WTC11 (cell line): ENCODE measurements at regions not wholly inside any gene's neighbourhood (a gene's known extent, or its start where the extent isn't known, plus 50 kb on each side); places are given as distances from the start of the nearest gene placed in this dataset.

Experiments used
- ATAC-seq: fragments of 200-7000 bp; cut with Tn5 transposase; 2 replicates; pipeline ENCODE4 v1.10.0; 2021; ENCODE audit warnings: mild to moderate bottlenecking, moderate library complexity
- CTCF ChIA-PET: fragments of 300-600 bp; sonication (Branson Sonifier 250); formaldehyde crosslinking; loops from one replicate; lab custom pipeline; 2021; ENCODE audit warnings: antibody characterized with exemption; lab: Charles Lee
- POLR2A ChIA-PET: fragments of 350-600 bp; sonication (Branson Sonifier 250); formaldehyde crosslinking; loops from one replicate; lab custom pipeline; 2021; ENCODE audit warnings: antibody characterized with exemption; lab: Charles Lee
- DNase-seq: peaks from one replicate; pipeline ENCODE4 v3.0.0; 2021; ENCODE audit warnings: low spot score
- H3K27ac Mint-ChIP-seq: 2 replicates; pipeline ENCODE4 v1.8.0; 2021; ENCODE audit warnings: mixed read lengths
- H3K27me3 Mint-ChIP-seq: 2 replicates; pipeline ENCODE4 v1.8.0; 2021; ENCODE audit warnings: low read depth, mild to moderate bottlenecking, moderate library complexity, mixed read lengths
- H3K36me3 Mint-ChIP-seq: 2 replicates; pipeline ENCODE4 v1.8.0; 2021; ENCODE audit warnings: mixed read lengths
- H3K4me1 Mint-ChIP-seq: 2 replicates; pipeline ENCODE4 v1.8.0; 2022; ENCODE audit warnings: mixed read lengths
- H3K4me3 Mint-ChIP-seq: 2 replicates; pipeline ENCODE4 v1.8.0; 2021; ENCODE audit warnings: mild to moderate bottlenecking, moderate library complexity, mixed read lengths
- H3K9me3 Mint-ChIP-seq: 2 replicates; pipeline ENCODE4 v1.8.0; 2021; ENCODE audit warnings: mixed read lengths
- FOXJ3 ChIP-seq: sonication (generic); formaldehyde crosslinking; IDR thresholded peaks from 2 replicates; pipeline ENCODE4 v1.9.0; 2021; ENCODE audit warnings: missing genetic modification reagents, mild to moderate bottlenecking, borderline replicate concordance
- IRF2 ChIP-seq: sonication (generic); formaldehyde crosslinking; IDR thresholded peaks from 2 replicates; pipeline ENCODE4 v1.8.0; 2022; ENCODE audit warnings: low read depth, missing genetic modification reagents, borderline replicate concordance
- JUN ChIP-seq: sonication (generic); formaldehyde crosslinking; IDR thresholded peaks from 2 replicates; pipeline ENCODE4 v1.8.0; 2023; ENCODE audit warnings: mild to moderate bottlenecking, missing genetic modification reagents
- KAT7 ChIP-seq: sonication (generic); formaldehyde crosslinking; IDR thresholded peaks from 2 replicates; pipeline ENCODE4 v1.8.1; 2023; ENCODE audit warnings: missing genetic modification reagents, mild to moderate bottlenecking, borderline replicate concordance
- ZNF121 ChIP-seq: sonication (generic); formaldehyde crosslinking; IDR thresholded peaks from 2 replicates; pipeline ENCODE4 v1.8.0; 2023; ENCODE audit warnings: missing genetic modification reagents
- ZNF232 ChIP-seq: sonication (generic); formaldehyde crosslinking; IDR thresholded peaks from 2 replicates; pipeline ENCODE4 v1.8.0; 2022; ENCODE audit warnings: mild to moderate bottlenecking, missing genetic modification reagents
- ZNF263 ChIP-seq: sonication (generic); formaldehyde crosslinking; IDR thresholded peaks from 2 replicates; pipeline ENCODE4 v1.8.1; 2022; ENCODE audit warnings: low read depth, mild to moderate bottlenecking, moderate library complexity, missing genetic modification reagents
- TF ChIP-seq, protein P1 (sequence below): sonication (generic); formaldehyde crosslinking; conservative IDR thresholded peaks from 2 replicates; pipeline ENCODE4 v1.8.1; 2022; ENCODE audit warnings: mild to moderate bottlenecking, missing genetic modification reagents
- TF ChIP-seq, protein P2 (sequence below): sonication (generic); formaldehyde crosslinking; IDR thresholded peaks from 2 replicates; pipeline ENCODE4 v1.8.0; 2023; ENCODE audit warnings: missing genetic modification reagents, mild to moderate bottlenecking, borderline replicate concordance
- TF ChIP-seq, protein P3 (sequence below): sonication (generic); formaldehyde crosslinking; IDR thresholded peaks from 2 replicates; pipeline ENCODE4 v1.8.1; 2022; ENCODE audit warnings: mild to moderate bottlenecking, moderate library complexity, missing genetic modification reagents
- TF ChIP-seq, protein P4 (sequence below): sonication (generic); formaldehyde crosslinking; IDR thresholded peaks from 2 replicates; pipeline ENCODE4 v1.8.0; 2023; ENCODE audit warnings: mild to moderate bottlenecking, missing genetic modification reagents
- TF ChIP-seq, protein P5 (sequence below): sonication (generic); formaldehyde crosslinking; IDR thresholded peaks from 2 replicates; pipeline ENCODE4 v1.8.0; 2022; ENCODE audit warnings: missing genetic modification reagents
- TF ChIP-seq, protein P6 (sequence below): sonication (generic); formaldehyde crosslinking; IDR thresholded peaks from 2 replicates; pipeline ENCODE4 v1.8.1; 2023; ENCODE audit warnings: mild to moderate bottlenecking, missing genetic modification reagents, moderate library complexity
- TF ChIP-seq, protein P7 (sequence below): sonication (generic); formaldehyde crosslinking; IDR thresholded peaks from 2 replicates; pipeline ENCODE4 v1.8.1; 2022; ENCODE audit warnings: missing genetic modification reagents, borderline replicate concordance

DNA sequence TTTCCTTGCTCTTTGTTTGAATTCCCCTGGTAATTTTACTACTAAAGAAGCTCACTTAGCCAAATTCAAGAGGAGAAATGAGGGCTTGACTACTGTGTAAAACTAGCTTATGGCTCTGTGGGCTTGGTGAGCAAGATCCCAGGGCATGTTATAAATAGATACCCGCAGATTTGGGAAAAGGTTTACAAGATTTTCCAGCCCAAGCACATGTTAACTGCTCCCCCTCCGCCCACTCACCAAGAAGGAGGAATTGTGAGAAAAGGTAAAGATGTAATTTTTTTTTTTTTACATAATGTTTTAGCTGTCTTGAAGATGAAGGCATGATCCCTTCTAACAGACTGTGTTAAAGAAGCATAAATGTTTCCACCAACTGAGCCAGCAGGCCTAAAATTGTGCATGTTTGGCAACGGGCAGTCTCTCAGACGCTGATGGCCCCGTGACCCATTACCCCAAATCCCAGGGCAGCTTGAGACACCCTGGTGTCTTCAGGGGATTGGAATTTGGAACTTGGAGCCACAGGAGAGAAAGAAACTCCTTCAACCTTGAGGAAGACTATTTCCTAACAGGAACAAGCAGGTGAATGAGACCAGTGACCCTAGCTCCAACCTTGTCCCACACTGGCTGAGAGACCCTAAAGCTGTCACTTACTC lies 429.8 kb upstream of the CELF2 start:
- POLR2A ChIA-PET = no interaction called here
- peaks cover 6% of the 10 kb centered on the region for H3K9me3 Mint-ChIP-seq
- no peak for ATAC-seq
- TF ChIP-seq, protein P1, sequence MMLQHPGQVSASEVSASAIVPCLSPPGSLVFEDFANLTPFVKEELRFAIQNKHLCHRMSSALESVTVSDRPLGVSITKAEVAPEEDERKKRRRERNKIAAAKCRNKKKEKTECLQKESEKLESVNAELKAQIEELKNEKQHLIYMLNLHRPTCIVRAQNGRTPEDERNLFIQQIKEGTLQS = no peak
- TF ChIP-seq ZNF232 (CRISPR knock-in tag) (no peak), KAT7 (no peak), JUN (CRISPR knock-in tag) (no peak), FOXJ3 (CRISPR knock-in tag) (no peak), ZNF263 (CRISPR knock-in tag) (no peak), ZNF121 (CRISPR knock-in tag) (no peak)
- TF ChIP-seq, protein P2, sequence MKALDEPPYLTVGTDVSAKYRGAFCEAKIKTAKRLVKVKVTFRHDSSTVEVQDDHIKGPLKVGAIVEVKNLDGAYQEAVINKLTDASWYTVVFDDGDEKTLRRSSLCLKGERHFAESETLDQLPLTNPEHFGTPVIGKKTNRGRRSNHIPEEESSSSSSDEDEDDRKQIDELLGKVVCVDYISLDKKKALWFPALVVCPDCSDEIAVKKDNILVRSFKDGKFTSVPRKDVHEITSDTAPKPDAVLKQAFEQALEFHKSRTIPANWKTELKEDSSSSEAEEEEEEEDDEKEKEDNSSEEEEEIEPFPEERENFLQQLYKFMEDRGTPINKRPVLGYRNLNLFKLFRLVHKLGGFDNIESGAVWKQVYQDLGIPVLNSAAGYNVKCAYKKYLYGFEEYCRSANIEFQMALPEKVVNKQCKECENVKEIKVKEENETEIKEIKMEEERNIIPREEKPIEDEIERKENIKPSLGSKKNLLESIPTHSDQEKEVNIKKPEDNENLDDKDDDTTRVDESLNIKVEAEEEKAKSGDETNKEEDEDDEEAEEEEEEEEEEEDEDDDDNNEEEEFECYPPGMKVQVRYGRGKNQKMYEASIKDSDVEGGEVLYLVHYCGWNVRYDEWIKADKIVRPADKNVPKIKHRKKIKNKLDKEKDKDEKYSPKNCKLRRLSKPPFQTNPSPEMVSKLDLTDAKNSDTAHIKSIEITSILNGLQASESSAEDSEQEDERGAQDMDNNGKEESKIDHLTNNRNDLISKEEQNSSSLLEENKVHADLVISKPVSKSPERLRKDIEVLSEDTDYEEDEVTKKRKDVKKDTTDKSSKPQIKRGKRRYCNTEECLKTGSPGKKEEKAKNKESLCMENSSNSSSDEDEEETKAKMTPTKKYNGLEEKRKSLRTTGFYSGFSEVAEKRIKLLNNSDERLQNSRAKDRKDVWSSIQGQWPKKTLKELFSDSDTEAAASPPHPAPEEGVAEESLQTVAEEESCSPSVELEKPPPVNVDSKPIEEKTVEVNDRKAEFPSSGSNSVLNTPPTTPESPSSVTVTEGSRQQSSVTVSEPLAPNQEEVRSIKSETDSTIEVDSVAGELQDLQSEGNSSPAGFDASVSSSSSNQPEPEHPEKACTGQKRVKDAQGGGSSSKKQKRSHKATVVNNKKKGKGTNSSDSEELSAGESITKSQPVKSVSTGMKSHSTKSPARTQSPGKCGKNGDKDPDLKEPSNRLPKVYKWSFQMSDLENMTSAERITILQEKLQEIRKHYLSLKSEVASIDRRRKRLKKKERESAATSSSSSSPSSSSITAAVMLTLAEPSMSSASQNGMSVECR (CRISPR knock-in tag) = no peak
- TF ChIP-seq, protein P3, sequence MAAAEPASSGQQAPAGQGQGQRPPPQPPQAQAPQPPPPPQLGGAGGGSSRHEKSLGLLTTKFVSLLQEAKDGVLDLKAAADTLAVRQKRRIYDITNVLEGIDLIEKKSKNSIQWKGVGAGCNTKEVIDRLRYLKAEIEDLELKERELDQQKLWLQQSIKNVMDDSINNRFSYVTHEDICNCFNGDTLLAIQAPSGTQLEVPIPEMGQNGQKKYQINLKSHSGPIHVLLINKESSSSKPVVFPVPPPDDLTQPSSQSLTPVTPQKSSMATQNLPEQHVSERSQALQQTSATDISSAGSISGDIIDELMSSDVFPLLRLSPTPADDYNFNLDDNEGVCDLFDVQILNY (CRISPR knock-in tag) = no peak
- TF ChIP-seq, protein P4, sequence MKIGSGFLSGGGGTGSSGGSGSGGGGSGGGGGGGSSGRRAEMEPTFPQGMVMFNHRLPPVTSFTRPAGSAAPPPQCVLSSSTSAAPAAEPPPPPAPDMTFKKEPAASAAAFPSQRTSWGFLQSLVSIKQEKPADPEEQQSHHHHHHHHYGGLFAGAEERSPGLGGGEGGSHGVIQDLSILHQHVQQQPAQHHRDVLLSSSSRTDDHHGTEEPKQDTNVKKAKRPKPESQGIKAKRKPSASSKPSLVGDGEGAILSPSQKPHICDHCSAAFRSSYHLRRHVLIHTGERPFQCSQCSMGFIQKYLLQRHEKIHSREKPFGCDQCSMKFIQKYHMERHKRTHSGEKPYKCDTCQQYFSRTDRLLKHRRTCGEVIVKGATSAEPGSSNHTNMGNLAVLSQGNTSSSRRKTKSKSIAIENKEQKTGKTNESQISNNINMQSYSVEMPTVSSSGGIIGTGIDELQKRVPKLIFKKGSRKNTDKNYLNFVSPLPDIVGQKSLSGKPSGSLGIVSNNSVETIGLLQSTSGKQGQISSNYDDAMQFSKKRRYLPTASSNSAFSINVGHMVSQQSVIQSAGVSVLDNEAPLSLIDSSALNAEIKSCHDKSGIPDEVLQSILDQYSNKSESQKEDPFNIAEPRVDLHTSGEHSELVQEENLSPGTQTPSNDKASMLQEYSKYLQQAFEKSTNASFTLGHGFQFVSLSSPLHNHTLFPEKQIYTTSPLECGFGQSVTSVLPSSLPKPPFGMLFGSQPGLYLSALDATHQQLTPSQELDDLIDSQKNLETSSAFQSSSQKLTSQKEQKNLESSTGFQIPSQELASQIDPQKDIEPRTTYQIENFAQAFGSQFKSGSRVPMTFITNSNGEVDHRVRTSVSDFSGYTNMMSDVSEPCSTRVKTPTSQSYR (CRISPR knock-in tag) = no peak
- TF ChIP-seq, all 79 proteins: peak for 0
- CTCF ChIA-PET = no interaction called here
- Mint-ChIP-seq H3K4me1 (peaks cover 35% of the 10 kb centered on the region), H3K27me3 (no peaks in the 10 kb centered on the region; the same call in 1 of the 2 replicates), H3K4me3 (no peak overlapping the region), H3K27ac (peak overlapping the region; percentile 67), H3K36me3 (peaks cover 5% of the 10 kb centered on the region)
- DNase-seq = no peak

DNA sequence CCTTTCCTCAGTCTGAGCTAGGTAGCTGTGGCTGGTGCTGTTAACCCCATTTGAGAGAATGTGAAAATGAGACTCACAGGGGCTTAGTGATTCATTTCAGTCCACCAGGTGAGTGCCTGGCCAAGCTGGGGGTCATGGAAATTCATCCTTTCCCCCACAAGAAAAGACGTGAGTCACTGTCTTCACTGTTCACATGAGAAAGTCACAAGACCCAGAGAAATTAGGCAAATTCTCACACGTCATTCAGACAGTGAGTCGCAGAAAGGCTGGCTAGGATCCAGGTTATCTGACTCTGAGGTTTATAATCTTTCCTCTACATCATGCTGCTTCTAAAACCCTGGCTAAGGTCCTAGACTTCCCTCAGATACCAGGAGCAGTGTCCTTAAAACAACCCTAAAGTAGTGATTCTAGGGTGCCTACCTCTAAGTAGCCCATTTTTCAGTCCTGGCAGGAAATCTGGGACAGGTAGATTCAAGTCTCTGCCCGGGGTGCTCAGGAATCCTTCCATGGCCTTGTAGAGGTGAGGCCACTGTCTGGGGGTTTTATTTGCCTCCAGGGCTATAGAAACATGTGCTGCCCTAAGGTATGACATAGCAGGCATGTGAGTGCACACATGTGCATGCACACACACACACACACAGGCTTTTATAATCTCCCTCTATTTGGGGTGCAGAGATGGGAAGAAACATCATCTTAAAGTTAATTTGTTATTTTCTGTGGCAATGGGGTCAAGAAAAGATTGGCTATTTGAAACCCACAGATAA lies 427.9 kb upstream of the CELF2 start:
- ChIA-PET POLR2A (no interaction called here), CTCF (no interaction called here)
- no peak for ATAC-seq
- H3K4me1 Mint-ChIP-seq = peaks cover 35% of the 10 kb centered on the region
- peaks cover 5% of the 10 kb centered on the region for H3K36me3 Mint-ChIP-seq
- peaks cover 10% of the 10 kb centered on the region for H3K9me3 Mint-ChIP-seq
- no peaks in the 10 kb centered on the region; the same call in 1 of the 2 replicates for H3K27me3 Mint-ChIP-seq
- TF ChIP-seq, protein P5, sequence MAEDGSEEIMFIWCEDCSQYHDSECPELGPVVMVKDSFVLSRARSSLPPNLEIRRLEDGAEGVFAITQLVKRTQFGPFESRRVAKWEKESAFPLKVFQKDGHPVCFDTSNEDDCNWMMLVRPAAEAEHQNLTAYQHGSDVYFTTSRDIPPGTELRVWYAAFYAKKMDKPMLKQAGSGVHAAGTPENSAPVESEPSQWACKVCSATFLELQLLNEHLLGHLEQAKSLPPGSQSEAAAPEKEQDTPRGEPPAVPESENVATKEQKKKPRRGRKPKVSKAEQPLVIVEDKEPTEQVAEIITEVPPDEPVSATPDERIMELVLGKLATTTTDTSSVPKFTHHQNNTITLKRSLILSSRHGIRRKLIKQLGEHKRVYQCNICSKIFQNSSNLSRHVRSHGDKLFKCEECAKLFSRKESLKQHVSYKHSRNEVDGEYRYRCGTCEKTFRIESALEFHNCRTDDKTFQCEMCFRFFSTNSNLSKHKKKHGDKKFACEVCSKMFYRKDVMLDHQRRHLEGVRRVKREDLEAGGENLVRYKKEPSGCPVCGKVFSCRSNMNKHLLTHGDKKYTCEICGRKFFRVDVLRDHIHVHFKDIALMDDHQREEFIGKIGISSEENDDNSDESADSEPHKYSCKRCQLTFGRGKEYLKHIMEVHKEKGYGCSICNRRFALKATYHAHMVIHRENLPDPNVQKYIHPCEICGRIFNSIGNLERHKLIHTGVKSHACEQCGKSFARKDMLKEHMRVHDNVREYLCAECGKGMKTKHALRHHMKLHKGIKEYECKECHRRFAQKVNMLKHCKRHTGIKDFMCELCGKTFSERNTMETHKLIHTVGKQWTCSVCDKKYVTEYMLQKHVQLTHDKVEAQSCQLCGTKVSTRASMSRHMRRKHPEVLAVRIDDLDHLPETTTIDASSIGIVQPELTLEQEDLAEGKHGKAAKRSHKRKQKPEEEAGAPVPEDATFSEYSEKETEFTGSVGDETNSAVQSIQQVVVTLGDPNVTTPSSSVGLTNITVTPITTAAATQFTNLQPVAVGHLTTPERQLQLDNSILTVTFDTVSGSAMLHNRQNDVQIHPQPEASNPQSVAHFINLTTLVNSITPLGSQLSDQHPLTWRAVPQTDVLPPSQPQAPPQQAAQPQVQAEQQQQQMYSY (CRISPR knock-in tag) = no peak
- no peak for TF ChIP-seq IRF2 (CRISPR knock-in tag)
- TF ChIP-seq, protein P6, sequence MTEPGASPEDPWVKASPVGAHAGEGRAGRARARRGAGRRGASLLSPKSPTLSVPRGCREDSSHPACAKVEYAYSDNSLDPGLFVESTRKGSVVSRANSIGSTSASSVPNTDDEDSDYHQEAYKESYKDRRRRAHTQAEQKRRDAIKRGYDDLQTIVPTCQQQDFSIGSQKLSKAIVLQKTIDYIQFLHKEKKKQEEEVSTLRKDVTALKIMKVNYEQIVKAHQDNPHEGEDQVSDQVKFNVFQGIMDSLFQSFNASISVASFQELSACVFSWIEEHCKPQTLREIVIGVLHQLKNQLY (CRISPR knock-in tag) = no peak
- TF ChIP-seq, protein P7, sequence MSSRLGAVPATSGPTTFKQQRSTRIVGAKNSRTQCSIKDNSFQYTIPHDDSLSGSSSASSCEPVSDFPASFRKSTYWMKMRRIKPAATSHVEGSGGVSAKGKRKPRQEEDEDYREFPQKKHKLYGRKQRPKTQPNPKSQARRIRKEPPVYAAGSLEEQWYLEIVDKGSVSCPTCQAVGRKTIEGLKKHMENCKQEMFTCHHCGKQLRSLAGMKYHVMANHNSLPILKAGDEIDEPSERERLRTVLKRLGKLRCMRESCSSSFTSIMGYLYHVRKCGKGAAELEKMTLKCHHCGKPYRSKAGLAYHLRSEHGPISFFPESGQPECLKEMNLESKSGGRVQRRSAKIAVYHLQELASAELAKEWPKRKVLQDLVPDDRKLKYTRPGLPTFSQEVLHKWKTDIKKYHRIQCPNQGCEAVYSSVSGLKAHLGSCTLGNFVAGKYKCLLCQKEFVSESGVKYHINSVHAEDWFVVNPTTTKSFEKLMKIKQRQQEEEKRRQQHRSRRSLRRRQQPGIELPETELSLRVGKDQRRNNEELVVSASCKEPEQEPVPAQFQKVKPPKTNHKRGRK = no peak
- no peak overlapping the region for H3K27ac Mint-ChIP-seq
- DNase-seq = no peak
- H3K4me3 Mint-ChIP-seq = no peak overlapping the region
